GM10266 (cell line): ENCODE measurements at regions not wholly inside any gene's neighbourhood (a gene's known extent, or its start where the extent isn't known, plus 50 kb on each side); places are given as distances from the start of the nearest gene placed in this dataset.

Experiments
- DNase-seq: peaks from one replicate; pipeline ENCODE4 v3.0.0; 2012; ENCODE audit errors: extremely low spot score
- CTCF ChIP-seq: IDR thresholded peaks from 2 replicates; pipeline ENCODE4 v1.5.1; 2012; ENCODE audit warnings: mild to moderate bottlenecking, low read depth; ENCODE audit not compliant: control insufficient read depth, insufficient read depth; ENCODE audit errors: missing control alignments

GRCh38 chr9:36763778-36764177, 191.1 kb downstream of the MELK start:
- DNase-seq, result no peak
- no peak for TF ChIP-seq CTCF

DNA sequence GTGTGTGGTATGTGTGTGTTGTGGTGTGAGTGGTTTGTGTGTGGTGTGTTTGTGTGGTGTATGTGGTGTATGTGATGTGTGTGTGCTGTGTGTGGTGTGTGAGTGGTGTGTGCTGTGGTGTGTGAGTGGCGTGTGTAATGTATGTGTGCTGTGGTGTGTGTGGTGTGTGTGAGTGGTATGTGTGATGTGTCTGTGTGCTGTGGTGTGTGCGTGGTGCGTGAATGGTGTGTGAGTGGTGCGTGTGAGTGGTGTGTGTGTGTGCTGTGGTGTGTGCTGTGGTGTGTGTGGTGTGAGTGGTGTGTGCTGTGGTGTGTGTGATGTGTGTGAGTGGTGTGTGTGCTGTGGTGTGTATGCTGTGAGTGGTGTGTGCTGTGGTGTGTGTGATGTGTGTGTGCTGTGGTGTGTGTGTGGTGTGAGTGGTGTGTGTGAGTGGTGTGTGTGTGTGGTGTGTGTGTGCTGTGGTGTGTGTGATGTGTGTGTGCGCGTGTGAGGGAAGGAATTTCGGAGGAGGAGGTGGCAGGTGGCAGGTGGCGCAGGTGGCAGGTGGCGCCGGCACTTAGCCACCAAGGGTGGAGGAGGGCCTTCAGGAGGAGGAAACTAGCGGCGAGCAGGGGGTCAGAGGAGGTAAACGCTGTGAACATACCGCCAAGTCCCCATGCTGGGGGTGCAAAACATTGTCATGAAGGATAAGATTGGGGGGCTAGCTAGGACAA, 191.8 kb downstream of the MELK start:
- no peak for DNase-seq
- no peak for TF ChIP-seq CTCF

DNA sequence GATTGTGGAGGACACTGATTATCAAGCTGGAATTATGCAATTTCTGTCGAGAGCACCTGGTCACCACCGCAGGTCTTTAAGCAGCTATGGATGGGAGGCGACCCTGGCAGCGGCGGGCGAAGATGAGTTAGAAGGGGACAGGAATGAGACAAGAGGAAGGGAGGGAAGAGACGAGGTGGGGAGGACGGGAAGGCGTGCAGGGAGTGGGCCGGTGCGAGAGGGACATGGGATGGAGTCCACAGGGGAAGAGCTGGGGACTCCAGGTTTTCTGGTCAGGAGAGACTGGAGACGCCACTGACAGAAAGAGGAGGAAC, 192.3 kb downstream of the MELK start:
- no peak for TF ChIP-seq CTCF
- no peak for DNase-seq

GRCh38 chr9:36765468-36766341, 193.0 kb downstream of the MELK start:
- no peak for TF ChIP-seq CTCF
- DNase-seq, result peak; percentile 93

DNA sequence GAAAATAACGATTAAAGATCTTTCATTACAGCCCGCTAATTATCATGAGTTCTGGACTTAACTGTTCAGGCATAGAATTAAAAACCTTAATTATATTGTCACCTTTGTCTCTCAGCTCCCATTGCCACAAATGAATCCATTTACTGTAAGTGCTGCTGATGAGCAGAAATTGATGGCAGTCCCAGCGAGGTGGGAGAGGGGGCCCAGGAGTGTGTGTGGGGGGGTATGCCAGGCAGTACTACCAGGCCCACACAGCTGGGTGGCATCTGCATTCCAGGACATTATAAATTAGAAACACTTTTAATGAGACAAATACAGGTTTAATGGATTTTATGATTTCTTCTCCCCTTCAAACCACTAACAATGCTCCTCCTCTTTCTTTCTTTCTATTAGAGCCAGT, 196.0 kb downstream of the MELK start:
- DNase-seq, result no peak
- no peak for TF ChIP-seq CTCF

- DNase-seq, result no peak
- no peak for TF ChIP-seq CTCF
Observed at GRCh38 chr9:36770025-36770424, 197.3 kb downstream of the MELK start.
